Upper lobe of left lung (tissue), 6 donors: ENCODE measurements at regions not wholly inside any gene's neighbourhood (a gene's known extent, or its start where the extent isn't known, plus 50 kb on each side); places are given as distances from the start of the nearest gene placed in this dataset.

Experiments used
- ATAC-seq, 2 donors: fragments of 200-7000 bp; cut with Tn5 transposase; one replicate each; pipeline ENCODE4 v1.9.1; 2022; ENCODE audit warnings: mild to moderate bottlenecking in 2 of 2, moderate library complexity in 2 of 2; ENCODE audit not compliant: low FRiP score in 2 of 2
- DNase-seq, 2 donors: peaks; one replicate each; pipeline ENCODE4 v3.0.0-alpha.2; 2019 to 2020
- H3K27ac ChIP-seq, 4 donors: fragments of 200-600 bp; sonication (generic); one replicate each; pipeline ENCODE4 v1.5.1; 2016 to 2019
- H3K27me3 ChIP-seq, 4 donors: fragments of 200-600 bp; sonication (generic); one replicate each; pipeline ENCODE4 v1.5.1; 2017 to 2019
- H3K36me3 ChIP-seq, 4 donors: fragments of 200-600 bp; sonication (generic); one replicate each; pipeline ENCODE4 v1.5.1; 2016 to 2019
- H3K4me1 ChIP-seq, 4 donors: fragments of 200-600 bp; sonication (generic); one replicate each; pipeline ENCODE4 v1.5.1; 2018 to 2019
- H3K4me3 ChIP-seq, 4 donors: fragments of 200-600 bp; sonication (generic); one replicate each; pipeline ENCODE4 v1.5.1; 2017 to 2019; ENCODE audit warnings: mild to moderate bottlenecking in 2 of 4, moderate library complexity in 1 of 4
- H3K9me3 ChIP-seq, 4 donors: fragments of 200-600 bp; sonication (generic); one replicate each; pipeline ENCODE4 v1.5.1; 2018 to 2019
- EP300 ChIP-seq, 4 donors: sonication (generic); formaldehyde crosslinking; IDR thresholded peaks; one replicate each; pipeline ENCODE4 v1.5.1; 2017; ENCODE audit warnings: antibody characterized with exemption in 4 of 4, control low read depth in 2 of 4
- POLR2A ChIP-seq, 4 donors: fragments of 450-650 bp; IDR thresholded peaks; one replicate each; pipeline ENCODE4 v1.5.1; 2016 to 2017; ENCODE audit warnings: antibody characterized with exemption in 4 of 4, mild to moderate bottlenecking in 2 of 4
- POLR2AphosphoS5 ChIP-seq, 2 donors: sonication (generic); formaldehyde crosslinking; IDR thresholded peaks; one replicate each; pipeline ENCODE4 v1.5.1; 2017; ENCODE audit warnings: antibody characterized with exemption in 2 of 2
- WGBS, 2 donors: methylation state at CpG; one replicate each; pipeline ENCODE4 v1.1.5; 2017 to 2018; 5-methylcytosine and 5-hydroxymethylcytosine counted together
- TF ChIP-seq, protein P1 (sequence below), 6 experiments: fragments of 450-650 bp in 4 of 6; fragments of 200-600 bp in 2 of 6; sonication (generic) in 2 of 6; IDR thresholded peaks; one replicate each; pipeline ENCODE4 v1.5.1; 2016 to 2019; ENCODE audit warnings: antibody characterized with exemption in 6 of 6
- donor health status: DM: no; HTN: no; CAD: no; lungs with moderate emphysema.
- donor health status: DM: no; HTN: yes; CAD: no; lungs with severe emphysema.

DNA sequence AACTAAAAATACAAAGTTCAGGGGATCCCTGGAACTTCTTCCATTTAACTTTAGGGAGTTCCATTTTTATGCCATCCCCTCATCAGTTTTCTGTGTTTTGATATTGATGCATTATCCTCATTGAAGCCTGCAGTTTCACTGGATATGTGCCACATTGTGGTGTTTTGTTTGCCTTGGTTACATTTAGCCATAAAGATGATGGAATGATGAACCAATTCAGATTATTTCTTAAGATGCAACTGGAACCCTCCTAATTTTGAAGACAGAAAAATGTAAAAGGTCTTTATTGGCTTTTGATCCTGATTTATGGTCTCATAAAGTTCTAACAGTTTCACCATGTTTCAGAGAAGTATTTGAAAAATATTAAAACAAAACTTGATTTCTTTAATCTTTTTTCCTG is 314.2 kb upstream of the KLF6 start:
- no peaks in the 10 kb centered on the region for H3K36me3 ChIP-seq
- no peaks in the 10 kb centered on the region for H3K27me3 ChIP-seq
- no peaks in the 10 kb centered on the region for H3K9me3 ChIP-seq
- TF ChIP-seq POLR2AphosphoS5 (IDR thresholded peaks at IDR 0.05) = no peak
- TF ChIP-seq, protein P1, sequence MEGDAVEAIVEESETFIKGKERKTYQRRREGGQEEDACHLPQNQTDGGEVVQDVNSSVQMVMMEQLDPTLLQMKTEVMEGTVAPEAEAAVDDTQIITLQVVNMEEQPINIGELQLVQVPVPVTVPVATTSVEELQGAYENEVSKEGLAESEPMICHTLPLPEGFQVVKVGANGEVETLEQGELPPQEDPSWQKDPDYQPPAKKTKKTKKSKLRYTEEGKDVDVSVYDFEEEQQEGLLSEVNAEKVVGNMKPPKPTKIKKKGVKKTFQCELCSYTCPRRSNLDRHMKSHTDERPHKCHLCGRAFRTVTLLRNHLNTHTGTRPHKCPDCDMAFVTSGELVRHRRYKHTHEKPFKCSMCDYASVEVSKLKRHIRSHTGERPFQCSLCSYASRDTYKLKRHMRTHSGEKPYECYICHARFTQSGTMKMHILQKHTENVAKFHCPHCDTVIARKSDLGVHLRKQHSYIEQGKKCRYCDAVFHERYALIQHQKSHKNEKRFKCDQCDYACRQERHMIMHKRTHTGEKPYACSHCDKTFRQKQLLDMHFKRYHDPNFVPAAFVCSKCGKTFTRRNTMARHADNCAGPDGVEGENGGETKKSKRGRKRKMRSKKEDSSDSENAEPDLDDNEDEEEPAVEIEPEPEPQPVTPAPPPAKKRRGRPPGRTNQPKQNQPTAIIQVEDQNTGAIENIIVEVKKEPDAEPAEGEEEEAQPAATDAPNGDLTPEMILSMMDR (IDR thresholded peaks at IDR 0.05) = no peak
- no peak for TF ChIP-seq EP300 (IDR thresholded peaks at IDR 0.05)
- TF ChIP-seq POLR2A (IDR thresholded peaks at IDR 0.05) = no peak
- H3K27ac ChIP-seq = no peak overlapping the region
- peaks cover 0 to 5% (median 2%) of the 10 kb centered on the region in 4 donors for H3K4me1 ChIP-seq
- no peak overlapping the region for H3K4me3 ChIP-seq
- DNase-seq (no peak), ATAC-seq (no peak)

DNA sequence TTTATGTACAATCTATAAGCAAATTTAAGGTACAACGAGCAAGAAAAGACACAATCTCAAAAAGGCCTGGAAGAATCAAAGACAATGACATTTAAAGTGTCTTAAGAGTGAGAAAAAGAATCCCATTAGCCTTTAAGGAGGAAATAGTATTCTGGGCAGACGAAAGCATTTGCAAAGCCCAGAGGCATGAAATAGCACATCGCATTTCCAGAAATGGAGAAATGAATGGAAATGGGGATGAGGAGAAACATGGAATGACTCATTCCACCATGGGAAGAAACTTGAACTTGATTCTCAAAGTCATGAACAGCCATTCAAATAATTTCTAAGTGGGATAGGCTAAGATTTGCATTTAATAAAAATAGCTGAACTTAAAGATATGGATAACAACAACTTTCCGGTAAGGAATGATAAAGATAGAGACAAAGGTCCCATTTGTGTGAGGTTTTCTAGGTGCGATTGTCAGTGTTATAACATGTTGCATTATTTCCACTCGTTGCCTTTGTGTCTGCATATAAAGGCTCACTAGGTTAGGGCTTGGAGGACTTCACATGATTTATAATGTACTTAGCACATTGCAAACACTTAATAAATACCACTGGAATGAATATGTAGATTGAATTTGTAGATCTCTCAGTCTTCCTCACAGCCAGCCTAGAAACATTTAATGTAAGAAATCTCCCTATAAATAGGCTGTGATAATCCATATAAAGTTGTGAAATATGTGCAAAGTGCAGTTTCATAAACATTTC is 310.3 kb upstream of the KLF6 start:
- no peak for ATAC-seq
- no peaks in the 10 kb centered on the region for H3K36me3 ChIP-seq

DNA sequence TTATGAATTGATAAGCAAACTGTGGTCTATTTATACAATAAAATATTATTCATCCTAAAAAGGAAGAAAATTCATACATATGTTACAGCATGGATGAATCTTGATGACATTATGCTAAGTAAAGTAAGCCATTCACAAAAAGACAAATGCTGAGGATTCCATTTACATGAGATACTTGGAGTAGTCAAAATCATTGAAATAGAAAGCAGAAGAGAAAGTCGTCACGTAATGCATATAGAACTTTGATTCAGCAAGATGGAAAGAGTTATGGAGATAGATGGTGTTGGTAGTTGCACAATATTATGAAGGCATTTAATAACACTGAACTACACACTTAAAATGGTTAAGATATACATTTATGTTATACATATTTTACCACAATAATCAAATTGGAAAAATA is 309.7 kb upstream of the KLF6 start:
- TF ChIP-seq POLR2AphosphoS5 (IDR thresholded peaks at IDR 0.05) (no peak), EP300 (IDR thresholded peaks at IDR 0.05) (no peak), POLR2A (IDR thresholded peaks at IDR 0.05) (no peak)
- TF ChIP-seq, protein P1 (IDR thresholded peaks at IDR 0.05) = no peak
- WGBS, 2 donors = 85 to 88% methylated on average over 2 of the region's 2 CpGs

More for the DNA sequence above, 310.3 kb upstream of the KLF6 start:
- Histone ChIP-seq H3K4me1 (no peaks in the 10 kb centered on the region), H3K9me3 (no peaks in the 10 kb centered on the region), H3K27ac (no peak overlapping the region), H3K27me3 (no peaks in the 10 kb centered on the region), H3K4me3 (no peak overlapping the region)
- TF ChIP-seq EP300 (IDR thresholded peaks at IDR 0.05) = no peak
- no peak for DNase-seq
- 82 to 94% methylated on average over 6 of the region's 6 CpGs for WGBS, 2 donors

DNA sequence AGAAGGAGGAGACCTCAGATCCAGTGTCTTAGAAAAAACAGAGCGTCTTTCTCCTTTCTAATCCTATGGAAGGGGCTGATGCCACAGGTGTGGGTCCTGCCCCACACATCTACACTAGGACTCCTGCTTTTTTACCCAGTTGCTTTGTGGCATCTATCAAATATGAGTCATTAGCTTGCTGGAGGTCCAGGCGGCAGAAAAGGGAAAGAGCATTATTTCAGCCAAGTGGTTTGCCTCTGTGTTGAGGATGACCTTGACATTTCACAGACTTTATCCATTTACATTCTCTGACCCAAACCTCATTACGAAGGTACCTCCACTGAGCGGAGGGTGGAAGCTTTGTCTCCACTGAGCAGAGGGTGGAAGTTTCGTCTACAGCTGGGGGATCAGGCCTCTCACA is 308.4 kb upstream of the KLF6 start:
- TF ChIP-seq POLR2AphosphoS5 (IDR thresholded peaks at IDR 0.05) = no peak
- TF ChIP-seq POLR2A (IDR thresholded peaks at IDR 0.05) = no peak
- TF ChIP-seq, protein P1 (IDR thresholded peaks at IDR 0.05) = no peak
- TF ChIP-seq EP300 (IDR thresholded peaks at IDR 0.05) = no peak
- no peak for DNase-seq
- Histone ChIP-seq H3K4me1 (no peaks in the 10 kb centered on the region), H3K36me3 (no peaks in the 10 kb centered on the region), H3K27ac (no peak overlapping the region), H3K27me3 (no peaks in the 10 kb centered on the region), H3K9me3 (no peaks in the 10 kb centered on the region), H3K4me3 (no peak overlapping the region)
- no peak for ATAC-seq
- WGBS, 2 donors = 95 to 96% methylated on average over 5 of the region's 5 CpGs

More for the DNA sequence above, 309.7 kb upstream of the KLF6 start:
- Histone ChIP-seq H3K9me3 (no peaks in the 10 kb centered on the region), H3K36me3 (no peaks in the 10 kb centered on the region), H3K27me3 (no peaks in the 10 kb centered on the region), H3K4me3 (no peak overlapping the region), H3K27ac (no peak overlapping the region), H3K4me1 (no peaks in the 10 kb centered on the region)
- DNase-seq (no peak), ATAC-seq (no peak)

DNA sequence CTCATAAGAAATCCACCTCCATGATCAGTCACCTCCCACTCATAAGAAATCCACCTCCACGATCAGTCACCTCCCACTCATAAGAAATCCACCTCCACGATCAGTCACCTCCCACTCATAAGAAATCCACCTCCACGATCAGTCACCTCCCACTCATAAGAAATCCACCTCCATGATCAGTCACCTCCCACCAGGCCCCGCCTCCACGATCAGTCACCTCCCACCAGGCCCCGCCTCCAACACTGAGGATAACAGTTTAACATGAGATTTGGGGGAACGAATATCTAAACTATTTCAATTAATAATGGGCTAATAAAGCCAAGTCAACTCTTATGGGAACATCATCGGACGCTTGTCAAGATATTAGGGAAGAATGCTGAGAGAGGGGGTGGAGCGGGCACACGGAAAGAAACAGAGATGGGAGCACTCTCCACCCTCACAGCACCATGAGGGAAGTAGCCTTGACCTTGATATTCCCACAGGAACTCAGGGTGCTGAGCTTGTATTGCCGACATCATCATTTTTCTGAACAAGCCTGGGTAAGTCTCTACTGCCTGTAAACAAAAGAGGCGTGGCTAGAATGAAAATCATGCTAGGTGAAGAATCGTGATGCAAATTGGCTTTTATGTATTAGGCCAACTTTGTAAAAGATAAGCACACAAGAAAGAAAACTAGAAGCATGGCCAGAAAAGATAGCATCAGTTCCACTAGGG is 303.5 kb upstream of the KLF6 start:
- Histone ChIP-seq H3K4me1 (peaks cover 0 to 7% (median 4%) of the 10 kb centered on the region in 4 donors), H3K27ac (no peak overlapping the region), H3K9me3 (no peaks in the 10 kb centered on the region), H3K36me3 (no peaks in the 10 kb centered on the region), H3K27me3 (no peaks in the 10 kb centered on the region), H3K4me3 (no peak overlapping the region)
- DNase-seq (no peak), ATAC-seq (no peak)
- WGBS, 2 donors = 91% methylated on average over 14 of the region's 14 CpGs
- TF ChIP-seq EP300 (IDR thresholded peaks at IDR 0.05) = no peak
- TF ChIP-seq POLR2AphosphoS5 (IDR thresholded peaks at IDR 0.05) = no peak
- TF ChIP-seq, protein P1 (IDR thresholded peaks at IDR 0.05) = no peak
- TF ChIP-seq POLR2A (IDR thresholded peaks at IDR 0.05) = no peak
